Hepatocyte (in vitro differentiated cells): ENCODE measurements at regions not wholly inside any gene's neighbourhood (a gene's known extent, or its start where the extent isn't known, plus 50 kb on each side); places are given as distances from the start of the nearest gene placed in this dataset.

Experiments
- DNase-seq: peaks from one replicate; pipeline ENCODE4 v3.0.0-alpha.2; 2016; ENCODE audit warnings: low spot score
- H2AFZ ChIP-seq: fragments of 200-600 bp; sonication (generic); 2 replicates; pipeline ENCODE4 v1.6.0; 2016; ENCODE audit warnings: antibody characterized with exemption, mild to moderate bottlenecking
- H3K27ac ChIP-seq: fragments of 200-600 bp; sonication (generic); 2 replicates; pipeline ENCODE4 v1.5.1; 2016; ENCODE audit warnings: mild to moderate bottlenecking
- H3K27me3 ChIP-seq: fragments of 200-600 bp; sonication (generic); 2 replicates; pipeline ENCODE4 v1.6.1; 2016
- H3K36me3 ChIP-seq: fragments of 200-600 bp; sonication (generic); replicated peaks from 2 replicates; pipeline ENCODE4 v1.5.1; 2016; ENCODE audit warnings: low read depth; ENCODE audit not compliant: insufficient read depth
- H3K4me1 ChIP-seq: fragments of 200-600 bp; sonication (generic); 2 replicates; pipeline ENCODE4 v1.5.1; 2016; ENCODE audit warnings: mild to moderate bottlenecking, moderate library complexity; ENCODE audit not compliant: insufficient read depth
- H3K4me2 ChIP-seq: fragments of 200-600 bp; sonication (generic); 2 replicates; pipeline ENCODE4 v1.6.0; 2016
- H3K4me3 ChIP-seq: fragments of 200-600 bp; sonication (generic); 2 replicates; pipeline ENCODE4 v1.5.1; 2016; ENCODE audit warnings: mild to moderate bottlenecking
- H3K79me2 ChIP-seq: fragments of 200-600 bp; sonication (generic); 2 replicates; pipeline ENCODE4 v1.6.0; 2017; ENCODE audit warnings: mild to moderate bottlenecking
- H3K9me2 ChIP-seq: fragments of 200-600 bp; sonication (generic); replicated peaks from 2 replicates; pipeline ENCODE4 v1.6.0; 2017; ENCODE audit warnings: mild to moderate bottlenecking; ENCODE audit not compliant: insufficient read depth
- H3K9me3 ChIP-seq: fragments of 200-600 bp; sonication (generic); 2 replicates; pipeline ENCODE4 v1.5.1; 2016; ENCODE audit warnings: low read depth, mild to moderate bottlenecking
- H4K20me1 ChIP-seq: fragments of 200-600 bp; sonication (generic); 2 replicates; pipeline ENCODE4 v1.6.0; 2016; ENCODE audit warnings: mild to moderate bottlenecking; ENCODE audit not compliant: insufficient read depth, poor library complexity, severe bottlenecking
- EZH2 ChIP-seq: fragments of 200-600 bp; sonication (generic); IDR thresholded peaks from 2 replicates; pipeline ENCODE4 v1.6.1; 2016; ENCODE audit warnings: antibody characterized with exemption, mild to moderate bottlenecking, borderline replicate concordance
- EZH2phosphoT487 ChIP-seq: fragments of 200-600 bp; sonication (generic); IDR thresholded peaks from one replicate; pipeline ENCODE4 v1.6.1; 2018; ENCODE audit warnings: antibody characterized with exemption, mild to moderate bottlenecking, low read depth, moderate library complexity; ENCODE audit not compliant: unreplicated experiment, severe bottlenecking
- WGBS: methylation state at CpG from one replicate; pipeline ENCODE4 v1.1.6; 2016; ENCODE audit warnings: low lambda C conversion rate; ENCODE audit errors: missing lambda C conversion rate; 5-methylcytosine and 5-hydroxymethylcytosine counted together
- TF ChIP-seq, protein P1 (sequence below): fragments of 200-600 bp; sonication (generic); IDR thresholded peaks from 2 replicates; pipeline ENCODE4 v1.5.1; 2016; ENCODE audit warnings: antibody characterized with exemption, mild to moderate bottlenecking; ENCODE audit not compliant: poor library complexity

DNA sequence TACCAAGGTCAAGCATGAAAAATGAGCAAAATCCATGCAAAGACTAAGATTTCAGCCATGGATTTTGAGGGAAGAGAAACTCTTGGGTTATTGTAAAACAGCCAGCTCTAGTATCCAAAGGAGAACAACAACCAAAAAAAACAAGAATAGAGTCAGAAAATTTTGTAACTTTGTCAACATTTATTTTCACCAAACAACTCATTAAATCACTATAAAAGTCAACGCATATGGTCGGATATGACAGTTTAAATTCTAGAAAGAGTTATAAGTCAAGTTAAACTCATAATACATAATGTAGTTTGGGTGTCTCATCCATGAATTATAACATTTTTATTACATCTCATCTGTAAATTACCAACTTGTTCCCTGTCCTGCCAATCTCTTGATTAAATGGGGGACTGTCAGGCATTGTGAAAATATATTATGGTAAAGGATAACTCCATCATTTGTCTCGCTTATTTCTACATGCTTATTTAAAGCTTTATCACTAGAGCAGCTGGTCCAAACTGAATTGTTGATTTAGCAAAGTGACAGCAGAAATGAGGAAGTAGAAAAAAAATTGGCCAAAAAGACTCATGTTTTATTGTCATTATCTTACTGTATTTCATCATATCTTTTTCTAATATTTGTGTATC, 224.8 kb upstream of the NOCT start:
- TF ChIP-seq, protein P1, sequence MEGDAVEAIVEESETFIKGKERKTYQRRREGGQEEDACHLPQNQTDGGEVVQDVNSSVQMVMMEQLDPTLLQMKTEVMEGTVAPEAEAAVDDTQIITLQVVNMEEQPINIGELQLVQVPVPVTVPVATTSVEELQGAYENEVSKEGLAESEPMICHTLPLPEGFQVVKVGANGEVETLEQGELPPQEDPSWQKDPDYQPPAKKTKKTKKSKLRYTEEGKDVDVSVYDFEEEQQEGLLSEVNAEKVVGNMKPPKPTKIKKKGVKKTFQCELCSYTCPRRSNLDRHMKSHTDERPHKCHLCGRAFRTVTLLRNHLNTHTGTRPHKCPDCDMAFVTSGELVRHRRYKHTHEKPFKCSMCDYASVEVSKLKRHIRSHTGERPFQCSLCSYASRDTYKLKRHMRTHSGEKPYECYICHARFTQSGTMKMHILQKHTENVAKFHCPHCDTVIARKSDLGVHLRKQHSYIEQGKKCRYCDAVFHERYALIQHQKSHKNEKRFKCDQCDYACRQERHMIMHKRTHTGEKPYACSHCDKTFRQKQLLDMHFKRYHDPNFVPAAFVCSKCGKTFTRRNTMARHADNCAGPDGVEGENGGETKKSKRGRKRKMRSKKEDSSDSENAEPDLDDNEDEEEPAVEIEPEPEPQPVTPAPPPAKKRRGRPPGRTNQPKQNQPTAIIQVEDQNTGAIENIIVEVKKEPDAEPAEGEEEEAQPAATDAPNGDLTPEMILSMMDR: no peak
- TF ChIP-seq EZH2 (no peak), EZH2phosphoT487 (no peak)
- H3K4me1 ChIP-seq: no peaks in the 10 kb centered on the region
- H4K20me1 ChIP-seq: no peaks in the 10 kb centered on the region
- H3K4me3 ChIP-seq: no peak overlapping the region
- H3K9me2 ChIP-seq: no peaks in the 10 kb centered on the region
- H3K36me3 ChIP-seq: no peaks in the 10 kb centered on the region
- no peak for DNase-seq
- H3K27ac ChIP-seq: no peak overlapping the region
- no peaks in the 10 kb centered on the region for H3K79me2 ChIP-seq
- no peaks in the 10 kb centered on the region for H3K27me3 ChIP-seq
- H3K4me2 ChIP-seq: no peak overlapping the region
- 90% methylated on average over 3 of the region's 3 CpGs for WGBS
- no peak overlapping the region for H2AFZ ChIP-seq
- H3K9me3 ChIP-seq: no peaks in the 10 kb centered on the region

DNA sequence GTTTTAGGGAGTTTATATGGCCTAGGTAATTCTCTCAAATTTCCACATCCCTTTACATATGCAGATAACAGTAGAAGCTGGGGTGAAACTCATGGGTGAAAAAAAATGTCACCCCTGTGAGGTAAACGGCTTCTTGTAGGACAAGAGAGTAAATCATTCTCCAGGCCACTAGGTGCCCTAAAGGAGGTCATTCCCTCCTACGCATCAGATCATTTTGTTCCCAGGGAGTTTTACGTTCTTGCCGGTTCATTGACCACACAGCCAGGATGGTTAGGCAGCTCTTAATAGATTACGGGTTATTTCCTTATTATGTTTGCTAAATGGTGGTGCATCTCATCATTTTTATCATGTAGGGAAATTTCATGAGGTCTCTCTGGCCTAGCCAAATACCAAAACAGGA, 225.8 kb upstream of the NOCT start:
- Histone ChIP-seq H3K4me1 (no peaks in the 10 kb centered on the region), H3K36me3 (no peaks in the 10 kb centered on the region), H3K27me3 (no peaks in the 10 kb centered on the region), H3K4me3 (no peak overlapping the region), H3K27ac (no peak overlapping the region), H3K79me2 (no peaks in the 10 kb centered on the region), H3K9me2 (no peaks in the 10 kb centered on the region), H3K4me2 (no peak overlapping the region), H3K9me3 (no peaks in the 10 kb centered on the region), H4K20me1 (no peaks in the 10 kb centered on the region), H2AFZ (no peak overlapping the region)
- 79% methylated on average over 5 of the region's 5 CpGs for WGBS
- TF ChIP-seq, protein P1: no peak
- TF ChIP-seq EZH2 (no peak), EZH2phosphoT487 (no peak)
- DNase-seq: no peak

DNA sequence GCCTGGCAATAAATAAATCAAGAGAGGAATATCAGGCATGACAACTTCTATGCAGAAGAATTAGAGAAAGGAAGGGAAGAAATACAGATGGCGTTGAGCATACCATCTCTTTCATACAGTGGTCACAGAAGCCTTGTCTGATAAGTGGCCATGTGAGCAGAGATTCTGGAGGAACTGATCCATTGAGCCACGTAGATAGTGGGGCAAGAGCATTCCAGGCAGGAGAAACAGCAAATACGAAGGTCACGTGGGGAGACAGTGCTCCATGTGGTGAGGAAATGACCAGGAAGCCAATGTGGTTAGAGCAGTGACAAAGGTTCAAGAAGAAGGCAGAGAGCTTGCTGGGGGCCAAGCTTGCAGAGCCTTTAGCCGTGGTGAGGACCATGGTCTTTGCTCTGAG, 226.7 kb upstream of the NOCT start:
- Histone ChIP-seq H3K4me3 (no peak overlapping the region), H3K27ac (no peak overlapping the region), H2AFZ (no peak overlapping the region), H3K4me2 (no peak overlapping the region), H3K79me2 (no peaks in the 10 kb centered on the region), H3K4me1 (no peaks in the 10 kb centered on the region), H3K36me3 (no peaks in the 10 kb centered on the region), H3K9me2 (no peaks in the 10 kb centered on the region), H3K27me3 (no peaks in the 10 kb centered on the region), H3K9me3 (no peaks in the 10 kb centered on the region), H4K20me1 (no peaks in the 10 kb centered on the region)
- 95% methylated on average over 5 of the region's 5 CpGs for WGBS
- no peak for DNase-seq
- TF ChIP-seq EZH2phosphoT487 (no peak), EZH2 (no peak)
- TF ChIP-seq, protein P1: no peak
